ENCODE measurements at regions not wholly inside any gene's neighbourhood (a gene's known extent, or its start where the extent isn't known, plus 50 kb on each side); places are given as distances from the start of the nearest gene placed in this dataset.

DNA sequence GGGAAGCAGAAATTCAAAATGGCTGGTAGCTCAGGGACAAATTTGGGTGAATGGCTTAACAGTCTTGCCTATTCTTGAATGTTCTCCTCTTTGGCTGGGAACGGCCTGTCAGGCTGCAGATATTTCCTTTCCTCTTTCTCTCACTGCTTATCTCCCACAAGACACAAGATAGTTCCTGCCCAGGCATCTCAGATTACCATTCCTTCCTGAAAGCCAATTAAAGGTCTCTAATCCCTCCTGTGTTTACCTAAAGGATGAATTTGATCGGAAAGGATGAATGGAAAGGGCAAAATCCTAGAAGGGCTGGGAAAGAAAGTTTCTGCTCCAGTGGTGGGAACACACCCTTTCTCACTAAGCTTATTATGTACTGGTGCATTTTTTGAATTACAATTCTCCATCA is 95.9 kb upstream of the JAG1 start:
- TF ChIP-seq, protein P1, sequence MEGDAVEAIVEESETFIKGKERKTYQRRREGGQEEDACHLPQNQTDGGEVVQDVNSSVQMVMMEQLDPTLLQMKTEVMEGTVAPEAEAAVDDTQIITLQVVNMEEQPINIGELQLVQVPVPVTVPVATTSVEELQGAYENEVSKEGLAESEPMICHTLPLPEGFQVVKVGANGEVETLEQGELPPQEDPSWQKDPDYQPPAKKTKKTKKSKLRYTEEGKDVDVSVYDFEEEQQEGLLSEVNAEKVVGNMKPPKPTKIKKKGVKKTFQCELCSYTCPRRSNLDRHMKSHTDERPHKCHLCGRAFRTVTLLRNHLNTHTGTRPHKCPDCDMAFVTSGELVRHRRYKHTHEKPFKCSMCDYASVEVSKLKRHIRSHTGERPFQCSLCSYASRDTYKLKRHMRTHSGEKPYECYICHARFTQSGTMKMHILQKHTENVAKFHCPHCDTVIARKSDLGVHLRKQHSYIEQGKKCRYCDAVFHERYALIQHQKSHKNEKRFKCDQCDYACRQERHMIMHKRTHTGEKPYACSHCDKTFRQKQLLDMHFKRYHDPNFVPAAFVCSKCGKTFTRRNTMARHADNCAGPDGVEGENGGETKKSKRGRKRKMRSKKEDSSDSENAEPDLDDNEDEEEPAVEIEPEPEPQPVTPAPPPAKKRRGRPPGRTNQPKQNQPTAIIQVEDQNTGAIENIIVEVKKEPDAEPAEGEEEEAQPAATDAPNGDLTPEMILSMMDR (IDR thresholded peaks at IDR 0.05; ENCODE audit: low read length), result no peak
- TF ChIP-seq EZH2phosphoT487 (IDR thresholded peaks at IDR 0.05; ENCODE audit: low read length), result no peak
- no peak for TF ChIP-seq EZH2 (optimal IDR thresholded peaks at IDR 0.05; ENCODE audit: low read depth, low read length)
